Kidney glomerular epithelial cell (primary cell): ENCODE measurements at regions not wholly inside any gene's neighbourhood (a gene's known extent, or its start where the extent isn't known, plus 50 kb on each side); places are given as distances from the start of the nearest gene placed in this dataset.

Experiments
- DNase-seq: peaks from one replicate; lab custom pipeline; 2025; lab: John Stamatoyannopoulos, UW

- no peak for DNase-seq
Measured at GRCh38 chr5:58113172-58113571, 346.7 kb downstream of the PLK2 start.

- no peak for DNase-seq
Measured at GRCh38 chr5:58108511-58108910, 351.4 kb downstream of the PLK2 start.

- DNase-seq = no peak
Measured at GRCh38 chr5:58107704-58108103, 352.2 kb downstream of the PLK2 start.

GRCh38 chr5:58106754-58107410, 353.0 kb downstream of the PLK2 start:
- no peak for DNase-seq

- DNase-seq = no peak
Measured at GRCh38 chr5:58105836-58106235, 354.1 kb downstream of the PLK2 start.

- DNase-seq = no peak
Measured at GRCh38 chr5:58099257-58099656, 360.6 kb downstream of the PLK2 start.

- DNase-seq = no peak
Measured at GRCh38 chr5:58094031-58094430, 365.9 kb downstream of the PLK2 start.

GRCh38 chr5:58090704-58091103, 369.2 kb downstream of the PLK2 start:
- DNase-seq = no peak

GRCh38 chr5:58088941-58089340, 370.9 kb downstream of the PLK2 start:
- DNase-seq = no peak

- no peak for DNase-seq
Measured at GRCh38 chr5:58087905-58088304, 372.0 kb downstream of the PLK2 start.

- no peak for DNase-seq
Measured at GRCh38 chr5:58087123-58087522, 372.8 kb downstream of the PLK2 start.

- peak; percentile 52 for DNase-seq
Measured at GRCh38 chr5:58085800-58086199, 374.1 kb downstream of the PLK2 start.

GRCh38 chr5:58081435-58081834, 378.5 kb downstream of the PLK2 start:
- DNase-seq = no peak

- DNase-seq = peak; percentile 34
Measured at GRCh38 chr5:58080573-58080972, 379.3 kb downstream of the PLK2 start.

- DNase-seq = no peak
Measured at GRCh38 chr5:58077966-58078365, 381.9 kb downstream of the PLK2 start.

GRCh38 chr5:58077416-58077815, 382.5 kb downstream of the PLK2 start:
- no peak for DNase-seq

GRCh38 chr5:58076483-58077257, 383.2 kb downstream of the PLK2 start:
- no peak for DNase-seq

GRCh38 chr5:58075907-58076306, 384.0 kb downstream of the PLK2 start:
- no peak for DNase-seq

GRCh38 chr5:58074717-58075116, 385.2 kb downstream of the PLK2 start:
- no peak for DNase-seq

- no peak for DNase-seq
Measured at GRCh38 chr5:58074222-58074621, 385.7 kb downstream of the PLK2 start.

GRCh38 chr5:58073243-58073642, 386.6 kb downstream of the PLK2 start:
- DNase-seq = no peak

GRCh38 chr5:58072300-58072965, 387.5 kb downstream of the PLK2 start:
- no peak for DNase-seq

GRCh38 chr5:58071566-58071965, 388.3 kb downstream of the PLK2 start:
- no peak for DNase-seq
